ENCODE measurements at regions not wholly inside any gene's neighbourhood (a gene's known extent, or its start where the extent isn't known, plus 50 kb on each side); places are given as distances from the start of the nearest gene placed in this dataset.

DNA sequence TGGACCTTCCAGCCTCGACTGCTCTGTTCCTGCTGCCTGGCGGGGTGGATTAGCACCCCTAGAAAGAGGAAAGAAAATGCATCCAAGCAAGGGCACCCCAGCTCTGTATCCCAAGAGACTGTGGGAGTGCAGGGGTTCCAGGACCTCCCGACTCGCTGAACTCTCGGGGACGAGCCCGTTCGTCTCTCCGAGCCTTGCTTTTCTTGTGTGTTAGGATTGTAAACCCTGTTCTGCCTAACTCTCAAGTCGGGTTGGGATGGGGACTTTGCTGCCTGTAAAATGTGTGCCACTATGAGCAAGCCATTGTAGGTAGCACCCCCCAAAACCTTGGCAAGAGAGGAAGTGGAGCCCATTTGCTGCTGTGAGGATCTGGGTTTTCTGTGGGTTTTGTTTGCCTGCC is 73.2 kb upstream of the VRK1 start:
- Histone ChIP-seq H3K4me1 (ENCODE audit: control insufficient read depth, insufficient read depth, low read length, poor library complexity, severe bottlenecking) (no peaks in the 10 kb centered on the region), H3K4me3 (ENCODE audit: insufficient read depth, low read depth, low read length, poor library complexity, severe bottlenecking) (no peak overlapping the region), H3K9me3 (ENCODE audit: control insufficient read depth, low read length) (no peaks in the 10 kb centered on the region), H3K27ac (ENCODE audit: insufficient read depth, low read length, poor library complexity, severe bottlenecking) (no peak overlapping the region), H3K27me3 (replicated peaks; ENCODE audit: control insufficient read depth, insufficient read depth, low read length, poor library complexity, severe bottlenecking) (no peaks in the 10 kb centered on the region), H3K36me3 (ENCODE audit: control insufficient read depth, insufficient read depth, low read length) (no peaks in the 10 kb centered on the region)
- DNase-seq: no peak

DNA sequence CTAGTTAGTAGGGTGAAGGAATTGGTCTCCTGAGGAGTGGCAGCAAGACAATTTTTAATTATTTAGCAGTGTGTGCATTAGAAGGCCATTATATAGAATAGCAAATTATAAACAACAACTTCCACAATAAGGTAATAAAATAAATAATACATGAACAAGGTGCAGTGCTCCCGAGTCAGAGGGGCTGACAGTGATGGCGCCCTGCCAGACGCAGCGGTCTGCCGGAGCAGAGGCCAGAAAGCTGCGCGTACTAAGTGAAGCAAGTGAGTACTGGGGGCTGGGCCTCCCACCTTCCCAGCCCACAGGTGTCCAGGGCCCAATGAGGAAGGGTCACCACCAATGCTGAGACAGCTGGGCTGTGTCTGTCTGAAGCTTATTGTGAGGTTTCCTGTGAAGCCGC is 72.0 kb upstream of the VRK1 start:
- Histone ChIP-seq H3K9me3 (ENCODE audit: control insufficient read depth, low read length) (no peaks in the 10 kb centered on the region), H3K4me3 (ENCODE audit: insufficient read depth, low read depth, low read length, poor library complexity, severe bottlenecking) (no peak overlapping the region), H3K36me3 (ENCODE audit: control insufficient read depth, insufficient read depth, low read length) (no peaks in the 10 kb centered on the region), H3K4me1 (ENCODE audit: control insufficient read depth, insufficient read depth, low read length, poor library complexity, severe bottlenecking) (no peaks in the 10 kb centered on the region), H3K27me3 (replicated peaks; ENCODE audit: control insufficient read depth, insufficient read depth, low read length, poor library complexity, severe bottlenecking) (no peaks in the 10 kb centered on the region), H3K27ac (ENCODE audit: insufficient read depth, low read length, poor library complexity, severe bottlenecking) (no peak overlapping the region)
- DNase-seq: no peak

DNA sequence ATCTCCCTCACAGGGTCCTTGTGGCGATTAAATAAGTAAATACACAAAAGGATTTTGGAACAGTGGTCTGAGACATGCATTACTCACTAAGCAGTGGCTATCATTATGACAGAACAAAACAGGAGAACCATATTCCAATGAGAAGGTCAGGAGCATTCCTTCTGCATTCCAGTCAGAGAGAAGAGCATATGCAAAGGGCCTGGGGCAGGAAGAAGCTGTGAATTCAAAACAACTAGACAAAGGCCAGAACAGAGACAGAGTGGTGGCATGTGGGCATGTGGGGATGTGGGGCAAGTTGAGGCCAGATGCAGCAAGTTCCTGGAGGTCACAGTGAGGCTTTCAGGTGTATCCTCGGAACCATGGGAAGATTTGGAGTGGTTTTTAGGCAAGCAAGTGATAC is 70.1 kb upstream of the VRK1 start:
- Histone ChIP-seq H3K4me1 (ENCODE audit: control insufficient read depth, insufficient read depth, low read length, poor library complexity, severe bottlenecking) (no peaks in the 10 kb centered on the region), H3K9me3 (ENCODE audit: control insufficient read depth, low read length) (no peaks in the 10 kb centered on the region), H3K4me3 (ENCODE audit: insufficient read depth, low read depth, low read length, poor library complexity, severe bottlenecking) (no peak overlapping the region), H3K36me3 (ENCODE audit: control insufficient read depth, insufficient read depth, low read length) (no peaks in the 10 kb centered on the region), H3K27me3 (replicated peaks; ENCODE audit: control insufficient read depth, insufficient read depth, low read length, poor library complexity, severe bottlenecking) (no peaks in the 10 kb centered on the region), H3K27ac (ENCODE audit: insufficient read depth, low read length, poor library complexity, severe bottlenecking) (no peak overlapping the region)
- no peak for DNase-seq

DNA sequence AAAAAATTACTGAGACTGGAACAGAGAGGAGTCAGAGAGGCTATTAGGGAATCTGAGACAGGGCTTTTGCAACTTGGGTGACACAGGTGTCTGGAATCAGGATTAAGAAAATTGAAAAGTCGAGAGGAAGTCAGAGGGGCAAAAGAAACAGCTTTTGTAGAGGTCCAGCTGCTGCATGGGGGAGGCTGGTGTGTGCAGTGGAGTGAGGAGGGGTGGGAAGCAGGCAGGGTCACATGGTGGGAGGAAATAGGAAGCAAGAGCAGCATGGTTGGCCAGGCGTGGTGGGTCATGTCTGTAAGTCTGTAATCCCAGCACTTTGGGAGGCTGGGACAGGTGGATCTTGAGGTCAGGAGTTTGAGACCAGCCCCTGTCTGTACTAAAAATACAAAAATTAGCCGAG is 69.7 kb upstream of the VRK1 start:
- no peak overlapping the region for H3K4me3 ChIP-seq (ENCODE audit: insufficient read depth, low read depth, low read length, poor library complexity, severe bottlenecking)
- H3K4me1 ChIP-seq (ENCODE audit: control insufficient read depth, insufficient read depth, low read length, poor library complexity, severe bottlenecking): no peaks in the 10 kb centered on the region
- H3K27me3 ChIP-seq (replicated peaks; ENCODE audit: control insufficient read depth, insufficient read depth, low read length, poor library complexity, severe bottlenecking): no peaks in the 10 kb centered on the region
- DNase-seq: no peak
- H3K27ac ChIP-seq (ENCODE audit: insufficient read depth, low read length, poor library complexity, severe bottlenecking): no peak overlapping the region
- H3K36me3 ChIP-seq (ENCODE audit: control insufficient read depth, insufficient read depth, low read length): no peaks in the 10 kb centered on the region
- no peaks in the 10 kb centered on the region for H3K9me3 ChIP-seq (ENCODE audit: control insufficient read depth, low read length)

DNA sequence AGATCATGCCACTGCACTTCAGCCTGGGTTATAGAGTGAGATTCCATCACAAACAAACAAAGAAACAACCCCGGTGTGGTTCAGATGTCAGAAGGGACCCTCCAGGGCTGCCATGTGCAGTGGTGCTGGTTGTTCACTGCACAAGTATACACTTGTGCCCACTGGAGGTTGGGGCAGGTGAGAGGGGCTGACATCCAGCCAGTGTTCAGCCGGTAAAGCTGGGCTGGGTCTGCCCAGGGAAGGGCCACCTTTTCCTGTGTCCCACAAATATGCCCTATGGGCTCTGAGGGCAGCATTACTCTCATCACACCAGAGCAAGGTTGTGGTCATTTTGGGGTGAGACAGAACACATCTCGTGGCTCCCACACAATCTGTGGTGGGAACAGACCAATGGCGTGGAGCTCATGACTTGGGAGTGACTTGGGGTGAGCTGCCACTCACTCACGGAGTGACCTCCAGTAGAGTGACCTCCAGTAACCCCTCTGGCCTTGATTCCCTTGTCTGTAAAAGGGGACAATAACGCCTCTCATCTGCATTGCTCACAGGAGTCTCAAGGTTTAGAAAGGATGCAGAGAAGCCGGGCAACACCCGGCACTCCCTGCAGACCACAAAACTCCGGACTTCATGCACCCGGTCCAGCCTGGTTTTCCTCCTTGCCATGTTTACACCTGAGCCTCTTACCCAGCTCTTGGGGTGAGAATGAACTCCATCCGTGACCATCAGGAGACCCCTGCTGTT is 69.0 kb upstream of the VRK1 start:
- Histone ChIP-seq H3K27ac (ENCODE audit: insufficient read depth, low read length, poor library complexity, severe bottlenecking) (no peak overlapping the region), H3K36me3 (ENCODE audit: control insufficient read depth, insufficient read depth, low read length) (no peaks in the 10 kb centered on the region), H3K4me1 (ENCODE audit: control insufficient read depth, insufficient read depth, low read length, poor library complexity, severe bottlenecking) (no peaks in the 10 kb centered on the region), H3K4me3 (ENCODE audit: insufficient read depth, low read depth, low read length, poor library complexity, severe bottlenecking) (no peak overlapping the region), H3K9me3 (ENCODE audit: control insufficient read depth, low read length) (no peaks in the 10 kb centered on the region), H3K27me3 (replicated peaks; ENCODE audit: control insufficient read depth, insufficient read depth, low read length, poor library complexity, severe bottlenecking) (no peaks in the 10 kb centered on the region)
- no peak for DNase-seq

DNA sequence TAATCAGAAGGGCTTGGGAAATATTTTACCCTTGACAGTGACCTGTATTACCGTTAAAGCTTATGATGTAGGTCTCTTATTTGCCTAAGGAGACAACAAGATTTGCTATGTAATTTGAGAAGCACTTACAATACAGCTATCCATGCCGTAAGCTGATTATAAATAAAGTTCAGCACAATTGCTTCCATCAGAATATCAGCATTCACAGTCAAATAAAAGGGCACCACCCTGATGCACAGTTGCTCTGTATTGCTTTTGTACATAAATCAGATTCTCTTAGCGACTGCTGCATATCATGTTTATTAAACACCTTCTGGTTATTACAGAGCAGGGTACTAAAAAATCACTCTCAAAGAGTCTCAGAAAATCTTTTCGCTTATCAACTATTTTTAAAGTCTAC is 67.3 kb upstream of the VRK1 start:
- Histone ChIP-seq H3K27me3 (replicated peaks; ENCODE audit: control insufficient read depth, insufficient read depth, low read length, poor library complexity, severe bottlenecking) (no peaks in the 10 kb centered on the region), H3K9me3 (ENCODE audit: control insufficient read depth, low read length) (no peaks in the 10 kb centered on the region), H3K4me3 (ENCODE audit: insufficient read depth, low read depth, low read length, poor library complexity, severe bottlenecking) (no peak overlapping the region), H3K36me3 (ENCODE audit: control insufficient read depth, insufficient read depth, low read length) (no peaks in the 10 kb centered on the region), H3K4me1 (ENCODE audit: control insufficient read depth, insufficient read depth, low read length, poor library complexity, severe bottlenecking) (no peaks in the 10 kb centered on the region), H3K27ac (ENCODE audit: insufficient read depth, low read length, poor library complexity, severe bottlenecking) (no peak overlapping the region)
- no peak for DNase-seq

DNA sequence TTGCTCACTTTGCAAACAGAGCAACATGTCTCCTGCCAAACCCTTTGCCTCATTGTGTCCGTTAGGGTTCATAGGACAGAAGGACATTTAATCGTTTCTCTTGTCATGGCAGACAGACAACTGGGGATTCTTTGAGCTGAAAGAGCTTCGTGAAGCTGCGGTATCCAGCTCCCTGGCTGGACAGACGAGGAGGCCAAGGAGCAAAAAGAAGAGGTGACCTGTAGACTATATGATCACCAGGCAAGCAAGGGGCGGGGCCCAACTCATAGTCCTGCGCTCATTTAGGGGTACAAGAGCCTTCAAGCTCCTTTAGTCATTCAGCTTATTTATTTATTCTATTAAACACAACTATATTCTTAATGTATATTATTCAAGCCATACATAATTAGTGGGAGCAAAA is 66.8 kb upstream of the VRK1 start:
- Histone ChIP-seq H3K27ac (ENCODE audit: insufficient read depth, low read length, poor library complexity, severe bottlenecking) (no peak overlapping the region), H3K36me3 (ENCODE audit: control insufficient read depth, insufficient read depth, low read length) (no peaks in the 10 kb centered on the region), H3K4me1 (ENCODE audit: control insufficient read depth, insufficient read depth, low read length, poor library complexity, severe bottlenecking) (no peaks in the 10 kb centered on the region), H3K9me3 (ENCODE audit: control insufficient read depth, low read length) (no peaks in the 10 kb centered on the region), H3K27me3 (replicated peaks; ENCODE audit: control insufficient read depth, insufficient read depth, low read length, poor library complexity, severe bottlenecking) (no peaks in the 10 kb centered on the region), H3K4me3 (ENCODE audit: insufficient read depth, low read depth, low read length, poor library complexity, severe bottlenecking) (no peak overlapping the region)
- DNase-seq: no peak

DNA sequence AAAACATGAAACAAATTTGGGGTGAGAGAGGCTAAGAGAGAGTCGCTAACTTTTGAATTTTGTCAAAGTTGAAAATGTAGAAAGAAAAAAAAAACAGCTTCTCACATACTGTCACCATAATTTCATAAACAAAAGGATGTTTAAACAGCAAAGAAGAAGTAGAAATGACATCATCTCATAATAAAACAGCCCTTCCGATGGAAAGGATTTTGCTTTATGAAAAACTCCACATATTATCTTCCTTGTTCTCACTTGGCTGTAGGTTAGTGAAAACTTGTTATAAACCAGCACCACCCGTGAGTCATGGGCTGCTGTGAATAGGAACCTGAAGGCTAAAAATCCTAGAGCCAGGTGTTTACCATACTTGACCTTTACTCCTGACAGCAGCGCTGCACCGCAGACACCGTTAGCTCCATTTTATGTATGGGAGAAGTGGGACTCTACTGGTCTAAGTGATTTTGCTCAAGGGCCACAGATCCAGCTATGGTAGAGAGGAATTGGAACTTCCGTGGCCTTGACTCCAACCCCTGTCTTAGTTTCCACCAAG is 63.0 kb upstream of the VRK1 start:
- Histone ChIP-seq H3K36me3 (ENCODE audit: control insufficient read depth, insufficient read depth, low read length) (no peaks in the 10 kb centered on the region), H3K27me3 (replicated peaks; ENCODE audit: control insufficient read depth, insufficient read depth, low read length, poor library complexity, severe bottlenecking) (peaks cover 7% of the 10 kb centered on the region), H3K4me3 (ENCODE audit: insufficient read depth, low read depth, low read length, poor library complexity, severe bottlenecking) (no peak overlapping the region), H3K4me1 (ENCODE audit: control insufficient read depth, insufficient read depth, low read length, poor library complexity, severe bottlenecking) (no peaks in the 10 kb centered on the region), H3K27ac (ENCODE audit: insufficient read depth, low read length, poor library complexity, severe bottlenecking) (no peak overlapping the region), H3K9me3 (ENCODE audit: control insufficient read depth, low read length) (no peaks in the 10 kb centered on the region)
- DNase-seq: no peak

DNA sequence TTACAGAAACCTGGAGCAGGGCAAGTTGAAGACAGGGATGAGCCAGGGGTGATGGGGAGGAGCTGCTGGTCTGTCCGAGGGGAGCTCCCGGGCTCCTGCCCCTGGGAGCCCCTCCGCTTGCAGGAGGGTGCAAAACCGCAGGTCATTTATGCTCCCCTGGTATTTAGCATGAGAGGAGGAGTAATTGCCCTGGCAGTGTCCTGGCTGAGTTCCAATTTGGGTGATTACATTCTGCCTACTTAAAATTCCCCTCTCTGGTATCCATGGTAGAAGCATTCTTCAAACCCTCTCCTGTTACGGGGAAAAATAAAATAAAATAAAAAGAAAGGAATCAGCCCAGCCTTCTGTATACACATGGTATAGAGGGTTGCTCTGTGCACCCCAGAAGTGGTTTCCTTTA is 61.7 kb upstream of the VRK1 start:
- Histone ChIP-seq H3K4me1 (ENCODE audit: control insufficient read depth, insufficient read depth, low read length, poor library complexity, severe bottlenecking) (no peaks in the 10 kb centered on the region), H3K27me3 (replicated peaks; ENCODE audit: control insufficient read depth, insufficient read depth, low read length, poor library complexity, severe bottlenecking) (peaks cover 11% of the 10 kb centered on the region), H3K36me3 (ENCODE audit: control insufficient read depth, insufficient read depth, low read length) (no peaks in the 10 kb centered on the region), H3K4me3 (ENCODE audit: insufficient read depth, low read depth, low read length, poor library complexity, severe bottlenecking) (no peak overlapping the region), H3K27ac (ENCODE audit: insufficient read depth, low read length, poor library complexity, severe bottlenecking) (no peak overlapping the region), H3K9me3 (ENCODE audit: control insufficient read depth, low read length) (no peaks in the 10 kb centered on the region)
- DNase-seq: no peak

DNA sequence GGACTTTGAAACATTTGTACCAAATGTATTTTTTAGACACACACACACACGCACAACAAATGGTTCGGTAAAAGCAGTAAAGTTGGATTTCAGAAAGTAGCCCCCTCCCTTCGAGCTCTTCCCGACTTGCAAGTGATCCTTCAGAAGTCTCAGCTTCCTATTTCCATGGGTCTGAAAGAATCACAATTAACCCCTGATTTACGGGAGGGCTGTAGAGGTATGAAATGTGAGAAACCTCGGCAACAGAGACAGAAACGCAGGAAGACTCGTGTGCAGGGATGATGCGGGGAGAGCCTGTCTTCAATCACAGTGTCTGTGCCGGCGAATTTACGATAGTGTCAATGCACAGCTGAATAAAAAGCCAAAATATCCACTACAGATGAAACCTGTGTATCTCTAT is 60.7 kb upstream of the VRK1 start:
- DNase-seq: no peak

More for the DNA sequence above, 60.7 kb upstream of the VRK1 start:
- no peak overlapping the region for H3K4me3 ChIP-seq (ENCODE audit: insufficient read depth, low read depth, low read length, poor library complexity, severe bottlenecking)
- no peak overlapping the region for H3K27ac ChIP-seq (ENCODE audit: insufficient read depth, low read length, poor library complexity, severe bottlenecking)
- H3K36me3 ChIP-seq (ENCODE audit: control insufficient read depth, insufficient read depth, low read length): no peaks in the 10 kb centered on the region
- peaks cover 18% of the 10 kb centered on the region for H3K27me3 ChIP-seq (replicated peaks; ENCODE audit: control insufficient read depth, insufficient read depth, low read length, poor library complexity, severe bottlenecking)
- H3K4me1 ChIP-seq (ENCODE audit: control insufficient read depth, insufficient read depth, low read length, poor library complexity, severe bottlenecking): peaks cover 3% of the 10 kb centered on the region
- H3K9me3 ChIP-seq (ENCODE audit: control insufficient read depth, low read length): no peaks in the 10 kb centered on the region
